ENCODE measurements at regions not wholly inside any gene's neighbourhood (a gene's known extent, or its start where the extent isn't known, plus 50 kb on each side); places are given as distances from the start of the nearest gene placed in this dataset.

GRCh38 chr11:119992171-119993051 is 145.5 kb downstream of the TRIM29 start:
- H3K9me3 ChIP-seq (ENCODE audit: low read length): no peaks in the 10 kb centered on the region
- no peaks in the 10 kb centered on the region for H3K9me2 ChIP-seq (ENCODE audit: low read depth, low read length)
- no peak overlapping the region for H2AFZ ChIP-seq (ENCODE audit: low read length)
- no peak overlapping the region for H3K27ac ChIP-seq (ENCODE audit: low read depth, low read length, poor library complexity, severe bottlenecking)
- no peak overlapping the region for H3K9ac ChIP-seq (ENCODE audit: low read length)
- H3K4me2 ChIP-seq (ENCODE audit: low read length): no peak overlapping the region
- no peaks in the 10 kb centered on the region for H4K20me1 ChIP-seq (ENCODE audit: insufficient read depth, low read length)
- H3K4me1 ChIP-seq (ENCODE audit: insufficient read depth, low read length, severe bottlenecking): no peaks in the 10 kb centered on the region
- H3K4me3 ChIP-seq (ENCODE audit: low read depth, low read length, poor library complexity, severe bottlenecking): no peak overlapping the region
- H3K36me3 ChIP-seq (ENCODE audit: insufficient read depth, low read length): no peaks in the 10 kb centered on the region
- no peaks in the 10 kb centered on the region for H3K27me3 ChIP-seq (ENCODE audit: insufficient read depth, low read length)
- H3K79me2 ChIP-seq (ENCODE audit: insufficient read depth, low read length): no peaks in the 10 kb centered on the region
- TF ChIP-seq CTCF (IDR thresholded peaks at IDR 0.05; ENCODE audit: low read length): no peak
- TF ChIP-seq EZH2 (IDR thresholded peaks at IDR 0.05; ENCODE audit: borderline replicate concordance, low read length): no peak
- no peaks in the 10 kb centered on the region for H3F3A ChIP-seq (ENCODE audit: insufficient read depth, low read length)

GRCh38 chr11:119991669-119992068 is 146.2 kb downstream of the TRIM29 start:
- Histone ChIP-seq H3K9me3 (ENCODE audit: low read length) (no peaks in the 10 kb centered on the region), H3K4me2 (ENCODE audit: low read length) (no peak overlapping the region), H3K9me2 (ENCODE audit: low read depth, low read length) (no peaks in the 10 kb centered on the region), H3K4me3 (ENCODE audit: low read depth, low read length, poor library complexity, severe bottlenecking) (no peak overlapping the region), H3K27me3 (ENCODE audit: insufficient read depth, low read length) (no peaks in the 10 kb centered on the region), H4K20me1 (ENCODE audit: insufficient read depth, low read length) (no peaks in the 10 kb centered on the region), H3K79me2 (ENCODE audit: insufficient read depth, low read length) (no peaks in the 10 kb centered on the region), H3K36me3 (ENCODE audit: insufficient read depth, low read length) (no peaks in the 10 kb centered on the region), H2AFZ (ENCODE audit: low read length) (no peak overlapping the region), H3K27ac (ENCODE audit: low read depth, low read length, poor library complexity, severe bottlenecking) (no peak overlapping the region), H3F3A (ENCODE audit: insufficient read depth, low read length) (no peaks in the 10 kb centered on the region), H3K9ac (ENCODE audit: low read length) (no peak overlapping the region), H3K4me1 (ENCODE audit: insufficient read depth, low read length, severe bottlenecking) (no peaks in the 10 kb centered on the region)
- TF ChIP-seq EZH2 (IDR thresholded peaks at IDR 0.05; ENCODE audit: borderline replicate concordance, low read length): no peak

DNA sequence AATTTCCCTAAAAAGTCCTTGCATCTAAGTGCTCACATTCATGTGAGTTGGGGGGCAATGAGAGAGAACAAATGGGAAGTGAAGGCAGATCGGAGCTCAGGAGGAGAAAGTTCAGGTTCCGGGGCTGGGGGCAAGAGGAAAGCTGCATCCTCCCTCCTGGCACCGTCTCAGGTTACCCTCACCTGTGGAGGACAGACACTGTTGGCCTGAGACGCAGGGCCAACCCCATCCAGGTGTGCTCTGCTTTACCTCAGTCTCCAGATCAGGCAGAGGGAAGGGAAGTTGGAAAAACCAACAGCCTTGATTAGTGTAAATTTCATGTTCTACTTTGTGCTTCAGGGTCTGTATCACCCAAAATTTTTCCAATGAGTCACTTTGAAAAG is 146.9 kb downstream of the TRIM29 start:
- Histone ChIP-seq H3K36me3 (ENCODE audit: insufficient read depth, low read length) (no peaks in the 10 kb centered on the region), H3K4me2 (ENCODE audit: low read length) (no peak overlapping the region)
- TF ChIP-seq EZH2 (IDR thresholded peaks at IDR 0.05; ENCODE audit: borderline replicate concordance, low read length): no peak
- no peak for TF ChIP-seq CTCF (IDR thresholded peaks at IDR 0.05; ENCODE audit: low read length)

More for the DNA sequence above, 146.9 kb downstream of the TRIM29 start:
- Histone ChIP-seq H3K4me1 (ENCODE audit: insufficient read depth, low read length, severe bottlenecking) (no peaks in the 10 kb centered on the region), H3K9me3 (ENCODE audit: low read length) (no peaks in the 10 kb centered on the region), H4K20me1 (ENCODE audit: insufficient read depth, low read length) (no peaks in the 10 kb centered on the region), H3K27me3 (ENCODE audit: insufficient read depth, low read length) (no peaks in the 10 kb centered on the region), H2AFZ (ENCODE audit: low read length) (no peak overlapping the region), H3F3A (ENCODE audit: insufficient read depth, low read length) (no peaks in the 10 kb centered on the region), H3K79me2 (ENCODE audit: insufficient read depth, low read length) (no peaks in the 10 kb centered on the region), H3K9ac (ENCODE audit: low read length) (no peak overlapping the region), H3K4me3 (ENCODE audit: low read depth, low read length, poor library complexity, severe bottlenecking) (no peak overlapping the region), H3K27ac (ENCODE audit: low read depth, low read length, poor library complexity, severe bottlenecking) (no peak overlapping the region), H3K9me2 (ENCODE audit: low read depth, low read length) (no peaks in the 10 kb centered on the region)

Data from OCI-LY1 (cell line).